ENCODE measurements at regions not wholly inside any gene's neighbourhood (a gene's known extent, or its start where the extent isn't known, plus 50 kb on each side); places are given as distances from the start of the nearest gene placed in this dataset.
A peak's percentile ranks its signal among the peaks of the same experiment; 100 is the strongest.
"Not testable (repeated sequence)": the region's sequence is repeated elsewhere in the genome, so short reads cannot be mapped to it uniquely, and the experiment has no call there.

GRCh38 chr1:230567221-230567575 lies 75.1 kb upstream of the COG2 start:
- no peak overlapping the region for H4K8ac ChIP-seq (ENCODE audit: low read length)
- no peak overlapping the region for H4K91ac ChIP-seq (ENCODE audit: low read length)
- H3K14ac ChIP-seq (ENCODE audit: low read length in 2 of 2), result no peak overlapping the region
- no peak overlapping the region for H2BK5ac ChIP-seq (ENCODE audit: low read depth, low read length, poor library complexity, severe bottlenecking)
- H2AFZ ChIP-seq (ENCODE audit: low read depth, low read length), result no peak overlapping the region
- H2AK5ac ChIP-seq (ENCODE audit: low read length, severe bottlenecking), result no peak overlapping the region
- H3K4me3 ChIP-seq (ENCODE audit: insufficient read depth in 1 of 2, low read depth in 1 of 2, low read length in 2 of 2), result no peak overlapping the region
- H3K9me3 ChIP-seq (ENCODE audit: control insufficient read depth, low read length), result no peaks in the 10 kb centered on the region
- peaks cover 5% of the 10 kb centered on the region for H3K4me1 ChIP-seq (ENCODE audit: control insufficient read depth, insufficient read depth, low read depth, low read length)
- H3K4ac ChIP-seq (ENCODE audit: low read depth in 1 of 2, low read length in 2 of 2), result no peak overlapping the region
- H2BK15ac ChIP-seq (ENCODE audit: low read depth, poor library complexity, severe bottlenecking), result no peak overlapping the region
- H3K9ac ChIP-seq (ENCODE audit: low read length), result no peak overlapping the region
- peak overlapping the region; percentile 79 for H3K27ac ChIP-seq (ENCODE audit: low read length, poor library complexity, severe bottlenecking)
- H2BK120ac ChIP-seq (ENCODE audit: low read depth, low read length), result no peak overlapping the region
- no peak overlapping the region for H3K18ac ChIP-seq (ENCODE audit: low read depth in 1 of 2, low read length in 2 of 2)
- H3K79me1 ChIP-seq (replicated peaks; ENCODE audit: low read length, poor library complexity, severe bottlenecking), result no peaks in the 10 kb centered on the region
- no peak overlapping the region for H3K4me2 ChIP-seq (ENCODE audit: low read length, poor library complexity, severe bottlenecking)
- peaks cover 19 to 20% of the 10 kb centered on the region in 2 experiments for H3K27me3 ChIP-seq (ENCODE audit: control insufficient read depth in 1 of 2, insufficient read depth in 1 of 2, low read length in 2 of 2)
- H2BK12ac ChIP-seq (ENCODE audit: low read length in 2 of 2), result no peak overlapping the region
- no peak overlapping the region for H3K23ac ChIP-seq (ENCODE audit: low read length in 2 of 2)
- no peaks in the 10 kb centered on the region for H3K36me3 ChIP-seq (ENCODE audit: control insufficient read depth in 1 of 2, insufficient read depth in 2 of 2, low read depth in 1 of 2, low read length in 2 of 2)
- DNase-seq, result no peak

GRCh38 chr1:230566532-230567220 lies 75.6 kb upstream of the COG2 start:
- H3K23ac ChIP-seq (ENCODE audit: low read length in 2 of 2); H2AK5ac ChIP-seq (ENCODE audit: low read length, severe bottlenecking); H4K8ac ChIP-seq (ENCODE audit: low read length); H3K18ac ChIP-seq (ENCODE audit: low read depth in 1 of 2, low read length in 2 of 2); H2AFZ ChIP-seq (ENCODE audit: low read depth, low read length); H3K36me3 ChIP-seq (ENCODE audit: control insufficient read depth in 1 of 2, insufficient read depth in 2 of 2, low read depth in 1 of 2, low read length in 2 of 2); H2BK12ac ChIP-seq (ENCODE audit: low read length in 2 of 2); H4K91ac ChIP-seq (ENCODE audit: low read length); H3K4ac ChIP-seq (ENCODE audit: low read depth in 1 of 2, low read length in 2 of 2); H3K4me2 ChIP-seq (ENCODE audit: low read length, poor library complexity, severe bottlenecking); H3K79me1 ChIP-seq (replicated peaks; ENCODE audit: low read length, poor library complexity, severe bottlenecking); H3K4me1 ChIP-seq (ENCODE audit: control insufficient read depth, insufficient read depth, low read depth, low read length); H3K9me3 ChIP-seq (ENCODE audit: control insufficient read depth, low read length); H3K9ac ChIP-seq (ENCODE audit: low read length); H3K14ac ChIP-seq (ENCODE audit: low read length in 2 of 2); H2BK5ac ChIP-seq (ENCODE audit: low read depth, low read length, poor library complexity, severe bottlenecking); H2BK120ac ChIP-seq (ENCODE audit: low read depth, low read length); H3K4me3 ChIP-seq (ENCODE audit: insufficient read depth in 1 of 2, low read depth in 1 of 2, low read length in 2 of 2); H2BK15ac ChIP-seq (ENCODE audit: low read depth, poor library complexity, severe bottlenecking); DNase-seq: not testable (repeated sequence)
- Histone ChIP-seq H3K27ac (ENCODE audit: low read length, poor library complexity, severe bottlenecking) (peak overlapping the region; percentile 79), H3K27me3 (ENCODE audit: control insufficient read depth in 1 of 2, insufficient read depth in 1 of 2, low read length in 2 of 2) (peaks cover 19 to 20% of the 10 kb centered on the region in 2 experiments)
- 0% methylated on average over 1 of the region's 3 CpGs for WGBS

GRCh38 chr1:230565141-230565540 lies 77.1 kb upstream of the COG2 start:
- H2AFZ ChIP-seq (ENCODE audit: low read depth, low read length), result no peak overlapping the region
- no peak overlapping the region for H3K14ac ChIP-seq (ENCODE audit: low read length in 2 of 2)
- no peak overlapping the region for H2BK12ac ChIP-seq (ENCODE audit: low read length in 2 of 2)
- 90% methylated on average over 1 of the region's 1 CpG for WGBS
- no peak overlapping the region for H2BK15ac ChIP-seq (ENCODE audit: low read depth, poor library complexity, severe bottlenecking)
- peaks cover 19 to 20% of the 10 kb centered on the region in 2 experiments for H3K27me3 ChIP-seq (ENCODE audit: control insufficient read depth in 1 of 2, insufficient read depth in 1 of 2, low read length in 2 of 2)
- no peak overlapping the region for H2BK120ac ChIP-seq (ENCODE audit: low read depth, low read length)
- H2AK5ac ChIP-seq (ENCODE audit: low read length, severe bottlenecking), result no peak overlapping the region
- no peak overlapping the region for H3K23ac ChIP-seq (ENCODE audit: low read length in 2 of 2)
- H3K4me3 ChIP-seq (ENCODE audit: insufficient read depth in 1 of 2, low read depth in 1 of 2, low read length in 2 of 2), result no peak overlapping the region
- no peaks in the 10 kb centered on the region for H3K79me1 ChIP-seq (replicated peaks; ENCODE audit: low read length, poor library complexity, severe bottlenecking)
- H3K4me2 ChIP-seq (ENCODE audit: low read length, poor library complexity, severe bottlenecking), result no peak overlapping the region
- no peak overlapping the region for H3K4ac ChIP-seq (ENCODE audit: low read depth in 1 of 2, low read length in 2 of 2)
- no peak overlapping the region for H4K91ac ChIP-seq (ENCODE audit: low read length)
- H2BK5ac ChIP-seq (ENCODE audit: low read depth, low read length, poor library complexity, severe bottlenecking), result no peak overlapping the region
- H3K9me3 ChIP-seq (ENCODE audit: control insufficient read depth, low read length), result no peaks in the 10 kb centered on the region
- no peaks in the 10 kb centered on the region for H3K36me3 ChIP-seq (ENCODE audit: control insufficient read depth in 1 of 2, insufficient read depth in 2 of 2, low read depth in 1 of 2, low read length in 2 of 2)
- no peak overlapping the region for H4K8ac ChIP-seq (ENCODE audit: low read length)
- H3K27ac ChIP-seq (ENCODE audit: low read length, poor library complexity, severe bottlenecking), result no peak overlapping the region
- peaks cover 4% of the 10 kb centered on the region for H3K4me1 ChIP-seq (ENCODE audit: control insufficient read depth, insufficient read depth, low read depth, low read length)
- H3K18ac ChIP-seq (ENCODE audit: low read depth in 1 of 2, low read length in 2 of 2), result no peak overlapping the region
- no peak for DNase-seq
- no peak overlapping the region for H3K9ac ChIP-seq (ENCODE audit: low read length)

DNA sequence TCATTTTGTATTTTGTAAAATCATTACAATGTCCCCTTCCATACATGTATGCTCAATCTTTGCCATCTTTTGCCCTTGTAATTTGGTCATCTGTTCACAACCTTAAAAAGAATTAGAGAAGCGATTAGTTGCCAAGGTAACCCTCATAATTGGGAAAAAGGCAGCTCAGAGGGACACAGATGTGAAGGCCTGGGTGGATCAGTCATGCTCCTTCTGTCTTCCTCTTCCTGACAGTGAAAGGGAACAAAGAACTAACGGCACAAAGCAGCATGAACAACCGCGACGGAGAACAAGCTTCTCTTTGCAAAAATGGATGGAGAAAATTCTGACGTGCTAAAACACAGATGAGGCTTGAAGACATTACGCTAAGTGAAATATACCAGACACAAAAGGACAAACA lies 78.7 kb upstream of the COG2 start:
- Histone ChIP-seq H3K27me3 (ENCODE audit: control insufficient read depth in 1 of 2, insufficient read depth in 1 of 2, low read length in 2 of 2) (peaks cover 20 to 21% of the 10 kb centered on the region in 2 experiments), H2BK120ac (ENCODE audit: low read depth, low read length) (no peak overlapping the region), H3K14ac (ENCODE audit: low read length in 2 of 2) (no peak overlapping the region), H3K27ac (ENCODE audit: low read length, poor library complexity, severe bottlenecking) (no peak overlapping the region), H2BK15ac (ENCODE audit: low read depth, poor library complexity, severe bottlenecking) (no peak overlapping the region), H2BK5ac (ENCODE audit: low read depth, low read length, poor library complexity, severe bottlenecking) (no peak overlapping the region), H2AFZ (ENCODE audit: low read depth, low read length) (no peak overlapping the region), H3K9ac (ENCODE audit: low read length) (no peak overlapping the region), H3K79me1 (replicated peaks; ENCODE audit: low read length, poor library complexity, severe bottlenecking) (no peaks in the 10 kb centered on the region), H3K4ac (ENCODE audit: low read depth in 1 of 2, low read length in 2 of 2) (no peak overlapping the region), H3K4me3 (ENCODE audit: insufficient read depth in 1 of 2, low read depth in 1 of 2, low read length in 2 of 2) (no peak overlapping the region), H3K36me3 (ENCODE audit: control insufficient read depth in 1 of 2, insufficient read depth in 2 of 2, low read depth in 1 of 2, low read length in 2 of 2) (no peaks in the 10 kb centered on the region), H3K18ac (ENCODE audit: low read depth in 1 of 2, low read length in 2 of 2) (no peak overlapping the region), H3K23ac (ENCODE audit: low read length in 2 of 2) (no peak overlapping the region), H3K9me3 (ENCODE audit: control insufficient read depth, low read length) (no peaks in the 10 kb centered on the region), H2BK12ac (ENCODE audit: low read length in 2 of 2) (no peak overlapping the region), H4K91ac (ENCODE audit: low read length) (no peak overlapping the region), H3K4me2 (ENCODE audit: low read length, poor library complexity, severe bottlenecking) (no peak overlapping the region), H4K8ac (ENCODE audit: low read length) (no peak overlapping the region), H2AK5ac (ENCODE audit: low read length, severe bottlenecking) (no peak overlapping the region), H3K4me1 (ENCODE audit: control insufficient read depth, insufficient read depth, low read depth, low read length) (peaks cover 4% of the 10 kb centered on the region)
- DNase-seq, result no peak
- WGBS, result 91% methylated on average over 6 of the region's 7 CpGs
